AG08395 (cell line): ENCODE measurements at regions not wholly inside any gene's neighbourhood (a gene's known extent, or its start where the extent isn't known, plus 50 kb on each side); places are given as distances from the start of the nearest gene placed in this dataset.
"Not testable (repeated sequence)": the region's sequence is repeated elsewhere in the genome, so short reads cannot be mapped to it uniquely, and the experiment has no call there.

Experiments used
- DNase-seq: peaks from one replicate; pipeline ENCODE4 v3.0.0; 2012; ENCODE audit warnings: mixed read lengths, low spot score

DNA sequence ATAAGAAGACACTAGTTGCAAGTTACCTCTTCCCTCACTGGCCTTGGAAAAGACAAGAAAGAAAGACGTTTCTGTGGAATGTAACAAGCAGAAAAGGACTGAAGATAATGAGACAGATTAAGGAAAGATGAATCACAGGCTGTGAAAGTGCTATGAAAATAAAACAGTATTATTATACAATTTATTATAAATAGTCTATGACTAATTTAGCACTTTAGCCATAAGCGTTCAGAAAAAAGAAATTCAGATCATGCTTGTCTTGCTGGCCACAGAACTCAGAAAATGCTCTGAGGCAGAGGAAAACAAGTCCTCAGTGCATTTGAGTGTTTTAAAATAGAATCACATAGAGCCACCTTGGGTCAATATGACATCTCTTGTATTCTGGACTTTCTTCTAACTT lies 174.8 kb upstream of the NBPF9 start:
- not testable (repeated sequence) for DNase-seq

DNA sequence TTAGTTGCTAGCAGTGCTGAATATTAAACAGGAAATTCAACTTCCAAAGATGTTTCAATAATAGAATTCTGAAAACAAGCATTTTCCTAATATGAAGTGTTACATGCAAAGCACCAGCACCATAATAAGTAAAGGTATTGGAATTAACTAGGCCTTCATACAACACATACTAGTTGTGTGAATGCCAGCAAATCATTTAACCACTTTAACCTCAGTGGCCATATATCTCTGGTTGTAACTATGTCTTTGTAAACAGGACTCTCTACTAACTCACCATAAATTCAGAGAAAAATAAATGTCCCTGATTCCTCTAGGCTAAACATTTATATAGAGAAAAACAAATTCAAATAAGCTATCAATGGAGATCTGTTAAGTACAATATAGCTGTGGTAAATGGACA lies 175.7 kb upstream of the NBPF9 start:
- not testable (repeated sequence) for DNase-seq

DNA sequence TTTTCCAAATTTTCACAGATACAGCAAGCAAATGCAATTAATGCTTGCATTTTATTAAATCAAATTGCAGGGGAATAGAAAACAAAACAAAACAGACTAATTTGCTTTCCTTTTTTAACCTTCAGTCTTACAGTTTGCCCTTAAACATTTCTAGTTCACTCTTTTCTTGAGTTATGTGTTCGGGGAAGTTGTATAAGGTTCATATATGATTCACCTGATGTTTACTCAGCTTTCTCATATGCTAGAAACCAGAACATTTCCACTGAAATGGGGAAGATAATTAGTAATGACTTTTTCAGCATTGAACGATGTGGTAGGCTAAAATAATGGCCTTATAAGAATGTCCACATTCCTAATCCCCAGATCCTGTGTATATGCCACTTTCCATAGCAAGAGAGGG lies 176.2 kb upstream of the NBPF9 start:
- not testable (repeated sequence) for DNase-seq

DNA sequence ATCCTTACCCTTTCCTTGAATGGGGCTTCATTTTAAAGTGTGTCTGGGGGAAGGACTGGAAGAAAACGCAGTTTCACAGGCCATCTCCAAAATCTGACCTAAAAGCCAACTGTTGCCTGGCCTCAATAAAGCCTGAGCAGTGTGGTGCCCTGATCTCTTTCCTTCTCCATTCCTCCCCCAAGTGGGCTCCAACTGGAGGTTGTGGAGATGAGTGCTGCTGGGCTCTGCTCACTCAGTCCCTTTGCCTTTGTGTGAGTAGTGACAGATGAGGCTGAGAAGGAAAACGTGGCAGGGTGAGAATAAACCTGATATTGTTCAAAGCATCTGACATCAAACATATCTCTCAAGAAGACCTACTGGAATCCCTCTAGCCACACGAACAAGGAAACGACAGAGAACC lies 181.4 kb upstream of the NBPF9 start:
- DNase-seq: not testable (repeated sequence)

GRCh38 chr1:149285205-149285604 lies 181.9 kb upstream of the NBPF9 start:
- not testable (repeated sequence) for DNase-seq

DNA sequence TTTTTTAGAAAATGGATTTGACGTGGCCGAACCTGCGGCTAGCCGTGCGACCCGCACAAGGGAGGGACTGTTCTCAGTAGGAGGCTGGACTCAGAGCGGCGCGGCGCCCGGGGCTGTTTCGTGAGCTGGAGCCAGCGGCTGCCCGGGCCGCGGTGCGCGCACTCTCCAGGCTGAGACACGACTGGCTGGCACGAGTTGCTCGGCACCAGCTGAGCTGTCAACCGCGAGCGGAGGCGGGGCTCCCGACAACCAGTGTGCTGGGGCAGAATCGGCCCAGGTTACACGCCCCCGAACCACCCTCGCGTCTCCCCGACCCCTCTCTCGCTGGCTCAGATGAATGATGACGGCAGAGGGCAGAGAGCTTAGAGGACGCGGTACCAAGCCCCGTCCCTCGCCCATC lies 182.3 kb upstream of the NBPF9 start:
- not testable (repeated sequence) for DNase-seq

- not testable (repeated sequence) for DNase-seq
Measured at GRCh38 chr1:149288580-149288979, 185.2 kb upstream of the NBPF9 start.

DNA sequence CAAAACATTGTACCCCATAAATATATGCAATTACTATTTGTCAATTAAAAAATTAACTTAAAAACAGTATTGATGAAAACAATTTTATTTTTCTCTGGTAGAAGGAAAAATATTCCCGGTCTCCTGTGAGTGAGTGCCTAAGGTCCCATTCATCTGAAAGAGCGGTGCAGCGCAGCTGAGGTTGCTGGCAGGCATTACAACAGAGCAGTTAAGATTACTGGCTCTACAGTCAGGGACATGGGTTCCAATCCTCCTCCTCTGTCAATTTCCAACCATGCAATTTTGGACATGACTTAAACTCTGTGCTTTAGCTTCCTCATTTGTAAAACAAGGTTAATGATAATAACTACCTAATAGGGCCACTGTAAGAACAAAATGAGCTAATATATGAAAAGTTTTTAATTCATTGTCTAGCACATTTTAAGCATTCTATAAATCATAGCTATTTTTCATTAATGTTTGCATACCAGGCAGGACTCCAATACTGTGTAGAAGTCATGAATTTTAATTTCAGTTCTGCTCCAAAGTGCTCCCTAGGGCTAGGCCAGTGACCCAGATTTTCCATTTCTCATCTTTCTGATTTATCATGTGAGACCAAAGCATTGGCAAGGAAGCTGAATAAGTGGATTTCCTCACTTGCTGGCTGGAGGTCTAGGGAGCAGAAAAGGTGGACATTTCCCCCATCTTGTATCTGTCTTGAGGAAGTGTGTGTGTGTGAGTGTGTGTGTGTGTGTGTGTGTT lies 174.2 kb upstream of the NBPF19 start:
- DNase-seq: not testable (repeated sequence)

DNA sequence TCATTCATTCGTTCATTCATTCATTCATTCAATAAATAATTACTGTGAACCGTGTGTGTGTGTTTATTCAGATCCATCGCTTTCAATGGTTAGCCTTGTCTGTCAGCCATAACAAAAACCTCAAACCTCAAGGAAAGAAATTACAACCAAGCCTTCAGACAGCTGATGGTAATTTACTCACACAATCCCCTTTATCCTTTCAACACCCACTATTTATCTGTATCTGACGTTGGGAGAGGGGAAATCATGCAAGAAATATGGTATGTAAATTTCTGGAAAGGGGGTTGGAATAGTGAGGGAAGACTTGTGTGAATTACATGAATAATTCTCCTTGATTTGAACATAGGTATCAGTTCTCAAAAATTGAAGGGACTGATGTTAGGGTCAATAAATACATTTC lies 173.6 kb upstream of the NBPF19 start:
- DNase-seq: not testable (repeated sequence)

- DNase-seq: not testable (repeated sequence)
Measured at GRCh38 chr1:149304796-149305195, 170.0 kb upstream of the NBPF19 start.

GRCh38 chr1:149307640-149308039 lies 167.2 kb upstream of the NBPF19 start:
- not testable (repeated sequence) for DNase-seq

DNA sequence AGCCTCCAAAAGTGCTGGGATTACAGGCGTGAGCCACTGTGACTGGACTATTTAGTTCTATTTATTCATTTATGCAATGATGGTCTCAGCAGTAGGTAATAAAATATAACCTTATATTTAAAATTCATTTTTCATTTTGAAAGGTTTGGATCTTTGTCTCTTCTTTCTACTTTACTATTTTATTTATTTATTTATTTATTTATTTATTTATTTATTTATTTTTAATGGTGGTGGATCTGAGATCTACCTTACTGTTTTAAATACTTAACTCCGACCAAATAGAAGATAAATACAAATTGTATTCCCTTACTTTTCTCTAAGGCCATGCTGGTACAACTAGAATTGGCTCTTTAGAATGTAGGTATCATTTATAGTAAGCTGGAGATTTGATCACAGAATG lies 159.9 kb upstream of the NBPF19 start:
- not testable (repeated sequence) for DNase-seq

DNA sequence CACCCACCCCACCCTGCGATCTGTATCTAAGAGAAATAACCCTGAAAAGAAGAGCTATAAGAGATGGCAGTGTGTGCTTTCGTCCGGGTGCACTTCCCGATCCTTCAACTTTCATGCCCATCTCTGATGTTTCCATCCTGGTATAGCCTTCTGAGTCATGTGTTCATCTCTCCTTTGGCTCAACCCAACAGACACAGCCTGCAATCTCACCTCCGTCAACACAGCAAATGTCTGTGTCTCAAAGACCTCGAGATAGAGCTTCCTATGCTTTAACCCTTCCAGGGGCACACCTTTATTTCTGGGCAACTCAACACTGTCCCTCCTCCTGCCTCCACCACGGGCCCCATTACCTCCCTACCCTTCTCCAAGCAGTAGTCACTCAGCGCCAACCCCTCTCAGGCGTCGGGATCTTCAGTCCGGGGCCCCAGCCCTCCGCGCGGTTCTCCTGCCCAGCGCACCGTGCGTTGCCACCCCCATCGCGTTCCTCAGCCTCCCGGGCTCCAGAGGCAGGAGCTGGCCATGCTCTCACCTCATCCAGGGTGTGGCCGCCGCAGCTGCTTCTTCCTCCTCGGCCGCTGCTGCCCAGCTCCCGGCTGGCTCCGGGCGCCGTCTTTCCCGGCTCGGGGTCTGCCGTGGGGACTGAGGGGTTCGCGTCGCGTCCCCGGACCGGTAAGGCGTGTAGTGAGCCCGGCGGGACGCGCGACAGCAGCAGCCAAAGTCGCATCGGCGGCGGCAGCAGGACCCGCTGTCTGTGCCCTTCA lies 153.7 kb upstream of the NBPF19 start:
- not testable (repeated sequence) for DNase-seq

DNA sequence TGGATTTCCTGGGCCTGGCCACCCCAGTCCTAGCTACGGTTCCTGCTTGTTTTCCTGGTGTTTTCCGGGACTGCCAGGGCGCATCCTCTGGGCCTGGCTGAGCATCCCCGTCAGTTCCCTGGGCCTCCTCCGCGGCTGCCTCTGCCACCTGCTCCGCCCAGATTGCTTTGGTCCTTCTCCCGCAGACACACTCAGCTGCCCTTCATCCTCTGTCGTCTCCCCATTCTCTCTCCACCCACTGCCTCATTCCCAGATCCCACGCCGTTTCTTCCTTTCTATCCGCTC lies 153.2 kb upstream of the NBPF19 start:
- DNase-seq: not testable (repeated sequence)

GRCh38 chr1:149330081-149330335 lies 144.8 kb upstream of the NBPF19 start:
- DNase-seq: not testable (repeated sequence)

GRCh38 chr1:149336082-149336481 lies 138.8 kb upstream of the NBPF19 start:
- not testable (repeated sequence) for DNase-seq

GRCh38 chr1:149338221-149338691 lies 136.6 kb upstream of the NBPF19 start:
- DNase-seq: not testable (repeated sequence)

DNA sequence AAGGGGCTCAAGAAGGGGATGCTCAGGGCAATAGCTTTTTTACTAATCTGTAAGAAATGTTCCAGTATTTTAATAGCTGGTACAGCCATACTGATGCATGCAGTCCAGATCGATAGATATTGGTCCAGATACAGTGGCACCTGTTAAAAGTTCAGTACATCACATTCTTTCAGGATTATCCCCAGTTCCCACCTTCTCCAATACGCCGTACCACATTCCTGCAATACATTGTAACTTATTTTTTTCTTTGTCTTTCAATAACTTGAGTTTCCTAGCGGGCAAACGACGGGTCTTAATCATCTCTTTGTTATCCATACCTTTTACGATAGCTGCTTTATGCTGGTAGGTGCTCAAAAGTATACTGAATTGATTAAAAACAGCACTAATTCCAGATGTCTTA lies 136.1 kb upstream of the NBPF19 start:
- DNase-seq: not testable (repeated sequence)

DNA sequence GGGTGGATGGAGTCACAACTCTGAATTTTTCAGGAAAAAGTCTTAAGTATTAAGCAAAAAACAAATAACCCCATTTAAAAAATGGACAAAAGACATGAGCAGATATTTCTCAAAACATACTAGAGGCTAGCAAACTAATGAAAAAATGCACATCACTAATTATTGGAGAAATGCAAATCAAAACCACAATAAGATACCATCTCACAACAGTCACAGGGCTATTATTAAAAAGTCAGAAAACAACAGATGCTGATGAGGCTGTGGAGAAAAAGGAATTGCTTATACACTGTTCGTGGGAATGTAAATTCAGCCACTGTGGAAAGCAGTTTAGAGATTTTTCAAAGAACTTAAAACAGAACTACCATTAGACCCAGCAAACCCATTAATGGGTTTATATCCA lies 125.4 kb upstream of the NBPF19 start:
- not testable (repeated sequence) for DNase-seq

GRCh38 chr1:149352205-149352604 lies 122.6 kb upstream of the NBPF19 start:
- DNase-seq: not testable (repeated sequence)

GRCh38 chr1:149354579-149354978 lies 120.3 kb upstream of the NBPF19 start:
- not testable (repeated sequence) for DNase-seq

DNA sequence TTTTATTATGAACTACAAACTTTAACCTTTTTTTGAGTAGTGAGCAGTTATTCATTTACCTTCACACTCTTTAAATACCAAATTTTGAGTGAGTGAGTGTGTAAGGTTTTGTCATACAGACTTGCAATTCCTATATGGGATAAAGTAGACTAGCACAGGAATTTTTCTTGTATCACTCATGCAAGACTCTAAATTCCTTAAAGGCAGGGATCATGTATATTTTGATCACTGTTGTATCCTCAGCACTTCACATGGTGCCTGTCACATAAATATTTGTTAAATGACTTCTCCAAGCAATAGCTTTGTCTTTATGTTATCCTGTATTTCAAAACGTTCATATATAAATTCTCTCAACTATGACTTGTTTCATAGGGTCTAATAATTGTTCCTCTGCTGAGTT lies 119.1 kb upstream of the NBPF19 start:
- DNase-seq: not testable (repeated sequence)

GRCh38 chr1:149356152-149356551 lies 118.7 kb upstream of the NBPF19 start:
- DNase-seq: not testable (repeated sequence)

DNA sequence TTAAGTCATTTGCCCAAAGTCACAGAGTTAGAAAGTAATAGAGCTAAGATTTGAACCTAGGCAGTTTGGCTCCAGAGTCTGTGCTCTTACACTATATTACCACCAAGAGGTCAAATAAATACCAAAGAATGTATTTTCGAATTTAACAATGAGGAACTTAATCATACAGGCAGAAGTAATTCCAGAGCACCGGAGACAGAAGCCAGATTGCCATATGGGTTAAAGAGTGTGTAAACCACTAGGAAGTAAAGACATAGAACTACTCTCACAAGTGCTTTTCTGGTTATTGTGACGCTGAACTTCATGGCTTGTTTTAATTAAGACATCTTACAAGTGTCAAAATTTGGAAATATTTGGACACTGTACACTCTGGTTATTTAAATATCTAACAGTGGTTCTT lies 114.5 kb upstream of the NBPF19 start:
- DNase-seq: not testable (repeated sequence)
